B cell (primary cell): ENCODE measurements at regions not wholly inside any gene's neighbourhood (a gene's known extent, or its start where the extent isn't known, plus 50 kb on each side); places are given as distances from the start of the nearest gene placed in this dataset.

Source experiments
- EZH2 ChIP-seq: IDR thresholded peaks from 2 replicates; pipeline ENCODE4 v1.6.1; 2012; ENCODE audit warnings: borderline replicate concordance, low read depth, mild to moderate bottlenecking, moderate library complexity, low read length; ENCODE audit not compliant: insufficient read depth, poor library complexity, severe bottlenecking
- TF ChIP-seq, protein P1 (sequence below): fragments of 200-600 bp; IDR thresholded peaks from one replicate; pipeline ENCODE4 v1.8.0; 2022; ENCODE audit warnings: antibody characterized with exemption, mild to moderate bottlenecking

DNA sequence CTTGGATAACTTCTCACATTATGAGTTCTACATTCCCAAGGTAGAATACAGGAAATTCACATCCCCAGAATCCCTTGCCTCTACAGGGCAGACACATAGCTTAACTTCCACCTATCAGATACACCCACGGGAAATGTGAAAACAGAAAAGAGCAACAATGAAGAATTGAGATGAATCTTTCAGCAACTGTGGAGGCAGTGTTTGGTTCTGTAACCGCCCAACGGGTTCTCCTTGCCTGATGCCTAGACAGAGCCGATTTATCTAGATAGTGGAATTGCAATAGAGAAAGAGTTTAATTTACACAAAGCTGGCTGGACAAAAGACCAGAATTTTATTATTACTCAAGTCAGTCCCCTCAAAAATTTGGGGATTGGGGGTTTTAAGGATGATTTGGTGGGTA, 138.8 kb downstream of the MTPAP start:
- TF ChIP-seq, protein P1, sequence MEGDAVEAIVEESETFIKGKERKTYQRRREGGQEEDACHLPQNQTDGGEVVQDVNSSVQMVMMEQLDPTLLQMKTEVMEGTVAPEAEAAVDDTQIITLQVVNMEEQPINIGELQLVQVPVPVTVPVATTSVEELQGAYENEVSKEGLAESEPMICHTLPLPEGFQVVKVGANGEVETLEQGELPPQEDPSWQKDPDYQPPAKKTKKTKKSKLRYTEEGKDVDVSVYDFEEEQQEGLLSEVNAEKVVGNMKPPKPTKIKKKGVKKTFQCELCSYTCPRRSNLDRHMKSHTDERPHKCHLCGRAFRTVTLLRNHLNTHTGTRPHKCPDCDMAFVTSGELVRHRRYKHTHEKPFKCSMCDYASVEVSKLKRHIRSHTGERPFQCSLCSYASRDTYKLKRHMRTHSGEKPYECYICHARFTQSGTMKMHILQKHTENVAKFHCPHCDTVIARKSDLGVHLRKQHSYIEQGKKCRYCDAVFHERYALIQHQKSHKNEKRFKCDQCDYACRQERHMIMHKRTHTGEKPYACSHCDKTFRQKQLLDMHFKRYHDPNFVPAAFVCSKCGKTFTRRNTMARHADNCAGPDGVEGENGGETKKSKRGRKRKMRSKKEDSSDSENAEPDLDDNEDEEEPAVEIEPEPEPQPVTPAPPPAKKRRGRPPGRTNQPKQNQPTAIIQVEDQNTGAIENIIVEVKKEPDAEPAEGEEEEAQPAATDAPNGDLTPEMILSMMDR: no peak
- no peak for TF ChIP-seq EZH2
